Parathyroid adenoma (tissue), 2 donors: ENCODE measurements at regions not wholly inside any gene's neighbourhood (a gene's known extent, or its start where the extent isn't known, plus 50 kb on each side); places are given as distances from the start of the nearest gene placed in this dataset.
A peak's percentile ranks its signal among the peaks of the same experiment; 100 is the strongest.

Experiments
- H2AFZ ChIP-seq: fragments of 300-600 bp; sonication (generic); one replicate; pipeline ENCODE4 v1.7.0; 2017; ENCODE audit warnings: antibody characterized with exemption, mild to moderate bottlenecking
- H3K27ac ChIP-seq: fragments of 300-600 bp; sonication (generic); one replicate; pipeline ENCODE4 v1.7.0; 2017
- H3K27me3 ChIP-seq: fragments of 300-600 bp; sonication (generic); one replicate; pipeline ENCODE4 v1.7.0; 2017; ENCODE audit warnings: low read length; ENCODE audit not compliant: control insufficient read depth, insufficient read depth
- H3K36me3 ChIP-seq: fragments of 300-600 bp; sonication (generic); one replicate; pipeline ENCODE4 v1.7.0; 2017; ENCODE audit warnings: low read length; ENCODE audit not compliant: control insufficient read depth, insufficient read depth
- H3K4me1 ChIP-seq: fragments of 300-600 bp; sonication (generic); one replicate; pipeline ENCODE4 v1.7.0; 2017; ENCODE audit warnings: control low read depth
- H3K4me2 ChIP-seq: fragments of 300-600 bp; sonication (generic); one replicate; pipeline ENCODE4 v1.7.0; 2017; ENCODE audit warnings: low read length
- H3K4me3 ChIP-seq: fragments of 300-600 bp; sonication (generic); one replicate; pipeline ENCODE4 v1.7.0; 2017; ENCODE audit warnings: low read depth, low read length
- H3K79me2 ChIP-seq: fragments of 300-600 bp; sonication (generic); one replicate; pipeline ENCODE4 v1.7.0; 2017; ENCODE audit warnings: control low read depth
- H3K9ac ChIP-seq: fragments of 300-600 bp; sonication (generic); one replicate; pipeline ENCODE4 v1.7.0; 2017; ENCODE audit warnings: mild to moderate bottlenecking
- H3K9me3 ChIP-seq: fragments of 300-600 bp; sonication (generic); one replicate; pipeline ENCODE4 v1.7.0; 2017; ENCODE audit warnings: low read length; ENCODE audit not compliant: control insufficient read depth
- TF ChIP-seq, protein P1 (sequence below): fragments of 300-600 bp; sonication (generic); IDR thresholded peaks from one replicate; pipeline ENCODE4 v1.7.0; 2017; ENCODE audit warnings: antibody characterized with exemption, mild to moderate bottlenecking
- donor health status: primary hyperparathyroidism.

DNA sequence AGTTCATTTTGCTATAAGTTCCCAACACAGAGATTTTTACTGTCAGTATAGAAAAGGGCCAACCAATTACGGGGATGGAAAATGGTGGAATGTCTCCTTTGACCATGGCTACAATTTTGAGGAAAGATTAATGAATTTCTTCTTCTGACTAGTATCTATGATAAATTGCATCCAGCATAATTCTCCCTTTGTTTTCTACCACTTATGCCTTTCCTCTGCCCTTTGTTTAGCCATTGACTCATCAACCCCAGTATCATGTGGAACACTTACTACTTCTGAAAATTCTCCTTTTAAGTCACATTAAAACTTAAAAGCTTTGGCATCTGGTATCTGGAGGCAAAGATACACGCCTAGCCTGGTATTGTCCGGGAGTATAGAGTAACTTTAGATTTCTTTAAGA is 92.9 kb upstream of the CADPS start:
- no peak overlapping the region for H3K4me3 ChIP-seq
- H3K27ac ChIP-seq = no peak overlapping the region
- TF ChIP-seq, protein P1, sequence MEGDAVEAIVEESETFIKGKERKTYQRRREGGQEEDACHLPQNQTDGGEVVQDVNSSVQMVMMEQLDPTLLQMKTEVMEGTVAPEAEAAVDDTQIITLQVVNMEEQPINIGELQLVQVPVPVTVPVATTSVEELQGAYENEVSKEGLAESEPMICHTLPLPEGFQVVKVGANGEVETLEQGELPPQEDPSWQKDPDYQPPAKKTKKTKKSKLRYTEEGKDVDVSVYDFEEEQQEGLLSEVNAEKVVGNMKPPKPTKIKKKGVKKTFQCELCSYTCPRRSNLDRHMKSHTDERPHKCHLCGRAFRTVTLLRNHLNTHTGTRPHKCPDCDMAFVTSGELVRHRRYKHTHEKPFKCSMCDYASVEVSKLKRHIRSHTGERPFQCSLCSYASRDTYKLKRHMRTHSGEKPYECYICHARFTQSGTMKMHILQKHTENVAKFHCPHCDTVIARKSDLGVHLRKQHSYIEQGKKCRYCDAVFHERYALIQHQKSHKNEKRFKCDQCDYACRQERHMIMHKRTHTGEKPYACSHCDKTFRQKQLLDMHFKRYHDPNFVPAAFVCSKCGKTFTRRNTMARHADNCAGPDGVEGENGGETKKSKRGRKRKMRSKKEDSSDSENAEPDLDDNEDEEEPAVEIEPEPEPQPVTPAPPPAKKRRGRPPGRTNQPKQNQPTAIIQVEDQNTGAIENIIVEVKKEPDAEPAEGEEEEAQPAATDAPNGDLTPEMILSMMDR = no peak
- no peak overlapping the region for H3K4me2 ChIP-seq
- no peaks in the 10 kb centered on the region for H3K9me3 ChIP-seq
- H3K79me2 ChIP-seq = no peaks in the 10 kb centered on the region
- H2AFZ ChIP-seq = no peak overlapping the region
- H3K9ac ChIP-seq = no peak overlapping the region
- no peaks in the 10 kb centered on the region for H3K36me3 ChIP-seq
- H3K27me3 ChIP-seq = no peaks in the 10 kb centered on the region
- H3K4me1 ChIP-seq = peaks cover 13% of the 10 kb centered on the region

DNA sequence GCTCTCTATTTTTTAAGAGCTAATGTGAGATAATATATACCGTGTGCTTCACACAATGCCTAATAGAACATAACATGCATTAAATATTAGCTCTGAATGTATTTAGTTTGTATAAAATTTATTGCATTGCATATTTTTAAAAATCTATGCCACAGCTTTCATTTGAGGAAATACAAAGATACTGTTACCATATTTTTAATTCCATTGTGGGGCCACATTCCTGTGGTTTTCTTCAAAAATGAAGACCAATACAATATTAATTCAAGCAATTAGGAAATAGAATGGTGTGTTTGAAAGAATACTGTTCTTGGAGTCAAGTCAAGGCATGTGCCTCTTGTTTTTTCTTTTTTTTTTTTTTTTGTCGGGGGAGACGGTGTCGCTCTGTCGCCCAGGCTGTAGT is 95.4 kb upstream of the CADPS start:
- no peak overlapping the region for H3K4me2 ChIP-seq
- H3K27me3 ChIP-seq = no peaks in the 10 kb centered on the region
- TF ChIP-seq, protein P1 = no peak
- H3K27ac ChIP-seq = no peak overlapping the region
- no peak overlapping the region for H2AFZ ChIP-seq
- no peaks in the 10 kb centered on the region for H3K9me3 ChIP-seq
- no peak overlapping the region for H3K4me3 ChIP-seq
- H3K79me2 ChIP-seq = no peaks in the 10 kb centered on the region
- H3K4me1 ChIP-seq = peaks cover 3% of the 10 kb centered on the region
- no peak overlapping the region for H3K9ac ChIP-seq
- H3K36me3 ChIP-seq = no peaks in the 10 kb centered on the region

DNA sequence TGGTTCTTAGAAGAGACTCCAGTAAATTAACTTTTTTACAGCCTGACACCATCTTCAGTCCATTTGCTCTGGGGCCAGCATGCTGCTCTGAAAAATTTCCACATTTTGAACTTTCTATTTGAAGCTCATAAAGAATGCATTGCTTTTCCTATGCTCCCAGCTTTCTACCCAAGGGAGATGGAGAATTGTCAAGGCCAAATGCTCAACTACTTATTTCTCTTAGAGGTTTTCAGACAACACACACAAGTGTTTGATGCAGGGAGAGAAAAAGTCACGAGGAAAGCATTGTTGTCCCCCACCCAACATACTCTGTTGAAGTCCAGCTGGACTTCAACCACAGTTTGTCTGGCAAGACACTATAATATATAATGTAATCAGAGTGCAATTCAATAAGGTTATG is 100.3 kb upstream of the CADPS start:
- TF ChIP-seq, protein P1 = no peak
- Histone ChIP-seq H3K36me3 (no peaks in the 10 kb centered on the region), H3K9ac (no peak overlapping the region), H3K4me1 (peaks cover 5% of the 10 kb centered on the region), H3K79me2 (no peaks in the 10 kb centered on the region), H3K4me2 (no peak overlapping the region), H2AFZ (no peak overlapping the region), H3K27me3 (no peaks in the 10 kb centered on the region), H3K9me3 (no peaks in the 10 kb centered on the region), H3K4me3 (no peak overlapping the region), H3K27ac (no peak overlapping the region)

DNA sequence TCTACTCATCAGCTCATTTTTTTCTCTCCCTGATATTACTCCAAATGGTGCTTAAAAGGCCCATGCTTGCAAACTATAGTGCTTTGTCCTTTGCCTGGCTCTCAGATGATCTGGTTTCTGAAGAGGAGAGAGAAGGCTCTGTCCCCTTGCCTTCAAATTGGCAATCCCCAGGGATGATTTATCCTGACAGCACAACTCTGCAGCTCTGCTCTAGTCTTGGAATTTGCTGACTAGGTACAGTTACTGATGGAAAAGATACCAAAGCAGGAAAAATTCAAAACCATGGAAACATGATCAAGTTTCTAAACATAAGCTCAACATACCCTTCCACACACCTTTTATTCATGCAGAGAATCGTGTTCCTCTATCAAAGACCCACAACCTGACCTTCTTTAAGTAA is 106.7 kb upstream of the CADPS start:
- Histone ChIP-seq H3K27me3 (no peaks in the 10 kb centered on the region), H2AFZ (peak overlapping the region; percentile 66), H3K9ac (no peak overlapping the region), H3K4me1 (peaks cover 39% of the 10 kb centered on the region), H3K4me3 (peak overlapping the region; percentile 8), H3K36me3 (no peaks in the 10 kb centered on the region), H3K79me2 (no peaks in the 10 kb centered on the region), H3K27ac (peak overlapping the region; percentile 97), H3K4me2 (peak overlapping the region; percentile 50), H3K9me3 (no peaks in the 10 kb centered on the region)
- TF ChIP-seq, protein P1 = no peak

DNA sequence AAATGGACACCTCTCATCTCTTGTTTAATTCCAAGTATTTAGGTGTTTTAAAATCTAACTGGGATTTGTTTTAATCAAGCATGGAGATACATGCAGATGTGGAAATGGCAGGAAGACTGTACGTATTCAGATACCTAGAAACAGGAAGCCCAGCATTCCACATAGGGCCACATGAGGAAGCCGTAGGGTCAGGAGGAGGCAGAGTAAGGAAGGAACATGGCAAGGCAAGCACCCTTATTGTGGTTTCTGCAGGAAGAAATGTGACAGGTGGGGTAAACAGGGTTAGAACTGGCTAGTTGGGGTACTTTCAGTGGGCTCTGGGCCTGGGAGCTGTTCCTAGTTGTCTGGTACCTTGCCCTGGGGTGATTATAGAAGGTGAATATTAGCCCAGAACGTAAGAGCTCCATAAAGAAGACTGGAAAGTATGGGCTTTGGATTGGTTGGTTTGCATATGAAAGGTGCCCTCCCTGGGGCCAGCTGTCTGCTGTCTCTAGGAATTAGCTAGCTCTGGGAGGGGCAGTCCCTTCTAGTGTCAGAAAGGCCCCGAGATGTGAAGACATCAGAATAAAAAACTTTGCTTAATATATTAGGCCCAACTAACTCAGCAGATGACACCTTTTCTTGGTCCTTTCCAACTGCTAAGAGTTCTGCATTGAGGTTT is 107.7 kb upstream of the CADPS start:
- TF ChIP-seq, protein P1 = no peak
- Histone ChIP-seq H3K4me1 (peaks cover 39% of the 10 kb centered on the region), H3K27me3 (no peaks in the 10 kb centered on the region), H3K4me3 (no peak overlapping the region), H3K36me3 (no peaks in the 10 kb centered on the region), H3K27ac (peak overlapping the region; percentile 97), H2AFZ (peak overlapping the region; percentile 66), H3K9me3 (no peaks in the 10 kb centered on the region), H3K79me2 (no peaks in the 10 kb centered on the region), H3K4me2 (no peak overlapping the region), H3K9ac (no peak overlapping the region)
